WI38 (cell line): ENCODE measurements at regions not wholly inside any gene's neighbourhood (a gene's known extent, or its start where the extent isn't known, plus 50 kb on each side); places are given as distances from the start of the nearest gene placed in this dataset.
"Not testable (repeated sequence)": the region's sequence is repeated elsewhere in the genome, so short reads cannot be mapped to it uniquely, and the experiment has no call there.

Experiments used
- H3K4me3 ChIP-seq: 2 replicates; pipeline ENCODE4 v1.5.1; 2011; ENCODE audit warnings: low read depth, mild to moderate bottlenecking, control low read depth, low read length
- TF ChIP-seq, protein P1 (sequence below): IDR thresholded peaks from 2 replicates; pipeline ENCODE4 v1.5.1; 2012; ENCODE audit warnings: low read depth, mild to moderate bottlenecking, control low read depth, low read length

DNA sequence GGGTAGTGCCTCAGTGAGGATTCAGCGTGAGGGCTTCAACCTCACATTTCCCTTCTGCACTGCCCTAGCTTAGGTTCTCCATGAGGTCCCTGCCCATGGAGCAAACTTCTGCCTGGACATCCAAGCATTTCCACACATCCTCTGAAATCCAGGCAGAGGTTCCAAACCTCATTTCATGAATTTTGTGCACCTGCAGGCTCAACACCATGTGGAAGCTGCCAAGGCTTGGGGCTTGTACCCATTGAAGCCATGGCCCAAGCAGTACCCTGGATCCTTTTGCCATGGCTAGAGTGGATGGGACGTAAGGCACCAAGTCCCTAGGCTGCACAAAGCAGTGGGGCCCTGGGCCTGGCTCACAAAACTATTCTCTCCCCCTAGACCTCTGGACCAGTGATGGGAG lies 877.1 kb upstream of the KLHL1 start:
- TF ChIP-seq, protein P1, sequence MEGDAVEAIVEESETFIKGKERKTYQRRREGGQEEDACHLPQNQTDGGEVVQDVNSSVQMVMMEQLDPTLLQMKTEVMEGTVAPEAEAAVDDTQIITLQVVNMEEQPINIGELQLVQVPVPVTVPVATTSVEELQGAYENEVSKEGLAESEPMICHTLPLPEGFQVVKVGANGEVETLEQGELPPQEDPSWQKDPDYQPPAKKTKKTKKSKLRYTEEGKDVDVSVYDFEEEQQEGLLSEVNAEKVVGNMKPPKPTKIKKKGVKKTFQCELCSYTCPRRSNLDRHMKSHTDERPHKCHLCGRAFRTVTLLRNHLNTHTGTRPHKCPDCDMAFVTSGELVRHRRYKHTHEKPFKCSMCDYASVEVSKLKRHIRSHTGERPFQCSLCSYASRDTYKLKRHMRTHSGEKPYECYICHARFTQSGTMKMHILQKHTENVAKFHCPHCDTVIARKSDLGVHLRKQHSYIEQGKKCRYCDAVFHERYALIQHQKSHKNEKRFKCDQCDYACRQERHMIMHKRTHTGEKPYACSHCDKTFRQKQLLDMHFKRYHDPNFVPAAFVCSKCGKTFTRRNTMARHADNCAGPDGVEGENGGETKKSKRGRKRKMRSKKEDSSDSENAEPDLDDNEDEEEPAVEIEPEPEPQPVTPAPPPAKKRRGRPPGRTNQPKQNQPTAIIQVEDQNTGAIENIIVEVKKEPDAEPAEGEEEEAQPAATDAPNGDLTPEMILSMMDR: no peak
- no peak overlapping the region for H3K4me3 ChIP-seq

DNA sequence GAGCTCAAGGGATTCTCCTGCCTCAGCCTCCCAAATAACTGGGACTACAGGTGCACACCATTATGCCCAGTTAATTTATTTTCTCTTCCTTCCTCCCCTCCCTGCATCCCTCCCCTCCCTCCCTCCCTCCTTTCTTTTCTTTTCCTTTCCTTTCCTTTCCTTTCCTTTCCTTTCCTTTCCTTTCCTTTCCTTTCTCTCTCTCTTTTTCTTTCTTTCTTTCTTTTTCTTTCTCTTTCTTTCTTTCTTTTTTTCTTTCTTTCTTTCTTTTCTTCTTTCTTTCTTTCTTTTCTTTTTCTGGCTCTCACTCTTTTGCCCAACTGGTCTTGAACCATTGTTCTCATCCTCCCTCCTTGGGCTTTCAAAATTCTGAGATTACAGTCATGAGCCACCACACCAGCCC lies 873.0 kb upstream of the KLHL1 start:
- H3K4me3 ChIP-seq: not testable (repeated sequence)

DNA sequence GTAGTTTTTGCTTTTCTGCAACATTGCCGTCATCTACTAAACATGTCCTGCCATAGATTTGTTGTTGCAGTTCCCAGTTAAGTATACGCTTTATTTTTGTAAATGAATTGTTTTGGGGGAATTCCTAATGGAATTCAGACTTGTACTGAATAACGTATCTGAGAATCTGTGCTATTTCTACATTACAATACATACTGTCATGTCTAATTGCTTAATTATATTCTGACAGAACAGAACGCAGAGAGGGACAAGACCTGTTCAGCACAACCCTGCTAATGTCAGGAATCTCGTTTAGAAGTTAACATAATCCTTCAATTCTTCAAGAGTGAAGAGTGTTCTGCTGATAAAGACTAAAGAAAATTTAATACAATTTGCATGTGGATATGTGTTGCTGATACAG lies 861.1 kb upstream of the KLHL1 start:
- H3K4me3 ChIP-seq: no peak overlapping the region
- TF ChIP-seq, protein P1: no peak

DNA sequence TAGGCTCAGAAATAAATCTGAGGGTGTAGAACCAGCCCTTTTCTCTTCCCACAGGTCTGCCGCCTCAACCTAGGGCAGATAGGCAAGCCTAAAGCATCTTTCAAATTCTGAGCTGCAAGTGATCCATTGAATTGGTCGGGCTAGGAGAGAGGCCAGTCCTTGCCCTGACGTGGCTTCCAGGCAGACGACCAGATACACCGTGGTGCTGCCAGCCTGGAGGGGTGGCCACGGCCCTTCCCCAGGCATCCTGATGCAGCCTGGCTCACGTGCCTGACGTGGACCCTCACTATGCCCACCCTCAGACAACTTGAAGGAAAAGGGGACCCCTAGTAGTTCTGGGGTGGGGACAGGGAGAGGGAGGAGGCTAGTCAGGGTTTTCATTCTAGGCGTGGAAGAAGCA lies 859.3 kb upstream of the KLHL1 start:
- H3K4me3 ChIP-seq: no peak overlapping the region
- TF ChIP-seq, protein P1: no peak

DNA sequence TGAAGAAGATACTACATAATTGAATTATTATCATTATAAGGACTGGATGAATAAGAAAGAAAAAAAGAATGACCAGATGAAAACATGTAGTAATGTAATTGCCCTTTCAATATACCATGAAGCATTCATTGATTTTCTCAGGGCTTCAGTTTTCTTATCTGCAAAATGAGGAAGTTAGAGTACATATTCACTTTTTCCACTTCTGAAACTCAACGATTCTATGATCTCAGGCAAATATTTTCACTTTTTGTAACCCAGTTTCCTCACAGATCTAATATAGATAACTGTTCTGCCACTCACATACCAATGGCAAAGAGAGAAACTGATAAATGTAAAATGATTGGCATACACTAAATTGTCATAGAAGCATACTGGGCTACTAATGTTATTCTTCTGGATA lies 856.6 kb upstream of the KLHL1 start:
- TF ChIP-seq, protein P1: no peak
- no peak overlapping the region for H3K4me3 ChIP-seq

DNA sequence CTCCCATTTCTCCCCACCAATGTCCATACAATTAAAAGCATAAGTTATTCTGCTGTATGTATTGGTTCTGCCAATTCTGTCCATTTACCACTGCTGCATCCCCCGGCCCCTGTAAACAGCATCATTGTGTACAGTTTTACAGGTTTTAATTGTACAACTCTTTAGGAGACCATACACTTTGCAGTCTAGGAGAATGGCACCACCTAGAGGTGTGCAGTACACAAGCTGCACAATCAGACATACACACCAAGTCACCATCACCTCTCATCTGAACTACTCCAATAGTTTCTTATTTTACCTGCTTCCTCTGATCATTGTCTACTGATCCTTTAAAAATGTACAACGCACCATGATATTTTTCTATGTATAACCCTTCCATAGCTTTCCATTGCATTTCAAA lies 855.9 kb upstream of the KLHL1 start:
- no peak overlapping the region for H3K4me3 ChIP-seq
- TF ChIP-seq, protein P1: no peak

DNA sequence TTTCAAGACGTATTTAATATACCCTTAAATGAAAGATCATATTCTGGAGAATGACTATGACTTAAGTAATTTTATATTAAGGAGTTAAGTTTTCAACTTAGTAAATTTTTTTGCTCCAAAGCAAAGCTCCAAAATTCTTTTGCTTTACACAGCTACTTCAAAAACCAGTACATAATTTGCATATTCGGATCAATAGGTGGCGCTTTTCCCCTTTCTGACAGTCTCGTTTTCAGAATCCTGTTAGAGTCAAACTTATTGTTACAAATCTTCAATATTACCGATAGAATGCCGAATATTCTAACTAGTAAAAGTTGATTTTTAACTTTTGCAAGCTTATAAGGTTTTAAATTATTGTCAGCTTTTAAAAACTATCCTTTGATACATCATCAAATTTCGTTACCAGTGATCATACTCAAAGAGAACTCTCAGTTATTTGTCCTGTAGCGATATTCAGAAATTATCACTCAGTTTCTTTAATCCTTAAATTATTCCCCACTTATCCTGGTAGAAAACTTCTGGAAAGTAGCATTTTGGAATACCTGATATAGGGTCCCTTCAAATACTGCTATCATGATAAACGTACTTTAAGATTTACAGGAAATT lies 852.7 kb upstream of the KLHL1 start:
- TF ChIP-seq, protein P1: no peak
- no peak overlapping the region for H3K4me3 ChIP-seq
